Peyer's patch (tissue), 4 donors: ENCODE measurements at regions not wholly inside any gene's neighbourhood (a gene's known extent, or its start where the extent isn't known, plus 50 kb on each side); places are given as distances from the start of the nearest gene placed in this dataset.
"Not testable (repeated sequence)": the region's sequence is repeated elsewhere in the genome, so short reads cannot be mapped to it uniquely, and the experiment has no call there.

ENCODE experiments used
- DNase-seq, 3 donors: peaks; one replicate each; pipeline ENCODE4 v3.0.0-alpha.2; 2017 to 2019
- H3K27ac ChIP-seq, 4 donors: fragments of 200-600 bp; sonication (generic); one replicate each; pipeline ENCODE4 v1.5.1; 2016 to 2019
- H3K27me3 ChIP-seq, 2 donors: fragments of 200-600 bp; sonication (generic); one replicate each; pipeline ENCODE4 v1.5.1; 2019
- H3K36me3 ChIP-seq, 3 donors: fragments of 200-600 bp; sonication (generic); one replicate each; pipeline ENCODE4 v1.5.1; 2016 to 2019
- H3K4me1 ChIP-seq, 4 donors: fragments of 200-600 bp; sonication (generic); one replicate each; pipeline ENCODE4 v1.5.1; 2016 to 2019
- H3K4me3 ChIP-seq, 4 donors: fragments of 200-600 bp; sonication (generic); 1 replicate in 3 of 4; 2 replicates in 1 of 4; pipeline ENCODE4 v1.5.1; 2016 to 2019; ENCODE audit warnings: mild to moderate bottlenecking in 1 of 4
- H3K9me3 ChIP-seq, 4 donors: fragments of 200-600 bp; sonication (generic); one replicate each; pipeline ENCODE4 v1.5.1; 2016 to 2019; ENCODE audit warnings: mild to moderate bottlenecking in 1 of 4
- POLR2A ChIP-seq, 2 donors: fragments of 450-650 bp; IDR thresholded peaks; one replicate each; pipeline ENCODE4 v1.5.1; 2017; ENCODE audit warnings: antibody characterized with exemption in 2 of 2, mild to moderate bottlenecking in 2 of 2, moderate library complexity in 2 of 2
- TF ChIP-seq, protein P1 (sequence below), 6 experiments: fragments of 450-650 bp in 4 of 6; fragments of 200-600 bp in 2 of 6; sonication (generic) in 1 of 6; IDR thresholded peaks; one replicate each; pipeline ENCODE4 v1.5.1; 2017 to 2019; ENCODE audit warnings: antibody characterized with exemption in 6 of 6, mild to moderate bottlenecking in 3 of 6, moderate library complexity in 1 of 6

- Histone ChIP-seq H3K27ac (no peak overlapping the region), H3K4me3 (no peak overlapping the region), H3K27me3 (no peaks in the 10 kb centered on the region), H3K9me3 (no peaks in the 10 kb centered on the region), H3K36me3 (no peaks in the 10 kb centered on the region), H3K4me1 (no peaks in the 10 kb centered on the region)
- peak in 2 of 3 donors; percentile 51 to 76 for DNase-seq
- TF ChIP-seq POLR2A (IDR thresholded peaks at IDR 0.05): no peak
- TF ChIP-seq, protein P1, sequence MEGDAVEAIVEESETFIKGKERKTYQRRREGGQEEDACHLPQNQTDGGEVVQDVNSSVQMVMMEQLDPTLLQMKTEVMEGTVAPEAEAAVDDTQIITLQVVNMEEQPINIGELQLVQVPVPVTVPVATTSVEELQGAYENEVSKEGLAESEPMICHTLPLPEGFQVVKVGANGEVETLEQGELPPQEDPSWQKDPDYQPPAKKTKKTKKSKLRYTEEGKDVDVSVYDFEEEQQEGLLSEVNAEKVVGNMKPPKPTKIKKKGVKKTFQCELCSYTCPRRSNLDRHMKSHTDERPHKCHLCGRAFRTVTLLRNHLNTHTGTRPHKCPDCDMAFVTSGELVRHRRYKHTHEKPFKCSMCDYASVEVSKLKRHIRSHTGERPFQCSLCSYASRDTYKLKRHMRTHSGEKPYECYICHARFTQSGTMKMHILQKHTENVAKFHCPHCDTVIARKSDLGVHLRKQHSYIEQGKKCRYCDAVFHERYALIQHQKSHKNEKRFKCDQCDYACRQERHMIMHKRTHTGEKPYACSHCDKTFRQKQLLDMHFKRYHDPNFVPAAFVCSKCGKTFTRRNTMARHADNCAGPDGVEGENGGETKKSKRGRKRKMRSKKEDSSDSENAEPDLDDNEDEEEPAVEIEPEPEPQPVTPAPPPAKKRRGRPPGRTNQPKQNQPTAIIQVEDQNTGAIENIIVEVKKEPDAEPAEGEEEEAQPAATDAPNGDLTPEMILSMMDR (IDR thresholded peaks at IDR 0.05): peak in 5 of 6 experiments; percentile 25 to 73 (median 70)
Observed at GRCh38 chrX:155819966-155820491, 61.1 kb upstream of the VAMP7 start.

DNA sequence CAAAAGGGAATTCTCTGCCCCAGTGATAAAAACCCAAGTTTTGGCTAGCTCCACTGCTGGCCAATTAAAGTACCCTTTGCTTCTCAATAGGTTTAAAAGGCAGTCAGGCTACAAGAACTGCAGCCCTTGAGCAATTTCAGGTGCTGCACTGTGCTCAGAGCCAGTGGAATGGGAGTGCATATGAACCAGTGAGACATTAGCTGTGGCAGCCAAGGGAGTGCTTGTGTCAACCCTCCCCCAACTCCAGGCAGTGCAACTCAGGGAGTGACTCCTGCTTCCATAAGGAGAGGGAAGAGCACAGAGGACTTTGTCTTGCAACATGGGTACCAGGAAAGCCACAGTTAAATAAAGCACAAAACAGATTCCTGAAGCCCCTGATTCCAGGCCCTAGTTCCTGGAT is 61.6 kb upstream of the VAMP7 start:
- Histone ChIP-seq H3K36me3 (no peaks in the 10 kb centered on the region), H3K4me3 (no peak overlapping the region), H3K27ac (no peak overlapping the region), H3K4me1 (no peaks in the 10 kb centered on the region), H3K9me3 (no peaks in the 10 kb centered on the region), H3K27me3 (no peaks in the 10 kb centered on the region)
- no peak for TF ChIP-seq POLR2A (IDR thresholded peaks at IDR 0.05)
- TF ChIP-seq, protein P1 (IDR thresholded peaks at IDR 0.05): no peak
- no peak for DNase-seq

DNA sequence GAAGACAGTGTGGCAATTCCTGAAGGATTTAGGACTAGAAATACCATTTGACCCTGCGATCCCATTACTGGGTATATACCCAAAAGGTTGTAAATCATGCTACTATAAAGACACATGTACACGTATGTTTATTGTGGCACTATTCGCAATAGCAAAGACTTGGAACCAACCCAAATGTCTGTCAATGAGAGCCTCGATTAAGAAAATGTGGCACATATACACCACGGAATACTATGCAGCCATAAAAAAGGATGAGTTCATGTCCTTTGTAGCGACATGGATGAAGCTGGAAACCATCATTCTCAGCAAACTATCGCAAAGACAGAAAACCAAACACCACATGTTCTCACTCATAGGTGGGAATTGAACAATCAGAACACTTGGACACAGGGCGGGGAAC is 66.8 kb upstream of the VAMP7 start:
- not testable (repeated sequence) for H3K4me1 ChIP-seq, H3K9me3 ChIP-seq, H3K27ac ChIP-seq, DNase-seq, H3K36me3 ChIP-seq, H3K4me3 ChIP-seq, H3K27me3 ChIP-seq

DNA sequence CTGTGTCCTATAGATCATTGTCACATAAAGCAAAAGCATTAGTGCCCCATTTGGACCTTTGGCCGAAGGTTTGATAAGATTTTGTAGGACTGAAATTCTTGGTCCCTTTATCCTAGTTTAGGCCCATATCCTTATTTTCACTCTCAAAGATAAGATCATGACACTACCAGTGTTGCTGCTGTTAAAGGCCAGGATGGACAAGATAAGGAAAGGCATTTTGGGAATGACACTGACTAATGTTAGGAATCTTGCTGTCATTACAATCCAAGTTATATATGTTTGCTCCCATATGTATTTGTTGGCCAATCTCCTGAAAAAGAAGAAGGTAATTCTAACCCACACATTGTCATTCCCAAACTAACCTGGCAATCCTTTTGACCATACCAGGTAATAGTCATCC is 101.3 kb upstream of the VAMP7 start:
- Histone ChIP-seq H3K4me3 (no peak overlapping the region), H3K27ac (no peak overlapping the region), H3K4me1 (no peaks in the 10 kb centered on the region), H3K27me3 (no peaks in the 10 kb centered on the region), H3K9me3 (no peaks in the 10 kb centered on the region), H3K36me3 (no peaks in the 10 kb centered on the region)
- no peak for DNase-seq
- TF ChIP-seq, protein P1 (IDR thresholded peaks at IDR 0.05): no peak
- TF ChIP-seq POLR2A (IDR thresholded peaks at IDR 0.05): no peak

DNA sequence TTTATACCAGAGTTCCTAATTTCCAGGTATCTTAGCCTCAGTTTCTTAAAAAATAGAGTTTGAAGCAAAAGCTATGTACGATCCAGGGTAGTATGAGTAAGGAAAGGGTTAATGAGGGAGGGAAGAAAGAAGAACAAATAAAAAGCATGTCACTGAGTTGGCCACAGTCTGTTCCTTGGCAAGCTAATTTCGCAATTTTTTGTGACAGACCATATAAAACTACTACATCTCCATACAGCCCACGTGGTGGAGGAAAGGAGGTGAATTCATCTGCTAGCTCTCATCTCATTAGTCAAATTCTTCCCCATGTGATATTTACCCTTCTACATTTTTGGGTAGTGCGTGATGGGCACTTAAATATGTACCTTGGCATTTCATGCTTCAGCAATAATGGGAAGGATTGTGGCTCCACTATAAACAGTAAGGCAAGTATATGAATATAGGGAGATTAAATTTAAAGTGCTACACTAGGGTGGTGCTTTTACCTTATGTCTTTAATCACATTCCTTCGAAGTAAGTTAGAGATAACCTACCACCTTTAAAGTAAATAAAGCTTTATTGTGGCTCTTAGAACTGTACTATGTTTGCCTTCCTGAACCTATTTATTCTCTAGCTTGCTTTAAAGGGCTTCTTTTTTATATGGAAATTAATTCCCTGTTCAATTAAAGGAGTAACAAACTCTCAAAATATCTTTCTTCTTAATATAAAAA is 102.1 kb upstream of the VAMP7 start:
- TF ChIP-seq, protein P1 (IDR thresholded peaks at IDR 0.05): no peak
- no peak for TF ChIP-seq POLR2A (IDR thresholded peaks at IDR 0.05)
- no peak overlapping the region for H3K4me3 ChIP-seq
- H3K9me3 ChIP-seq: no peaks in the 10 kb centered on the region
- H3K4me1 ChIP-seq: no peaks in the 10 kb centered on the region
- H3K36me3 ChIP-seq: no peaks in the 10 kb centered on the region
- no peak for DNase-seq
- H3K27me3 ChIP-seq: no peaks in the 10 kb centered on the region
- H3K27ac ChIP-seq: no peak overlapping the region

GRCh38 chrX:155774387-155774786 is 106.8 kb upstream of the VAMP7 start:
- Histone ChIP-seq H3K27me3 (no peaks in the 10 kb centered on the region), H3K4me3 (no peak overlapping the region), H3K9me3 (no peaks in the 10 kb centered on the region), H3K36me3 (no peaks in the 10 kb centered on the region), H3K4me1 (no peaks in the 10 kb centered on the region), H3K27ac (no peak overlapping the region)
- TF ChIP-seq POLR2A (IDR thresholded peaks at IDR 0.05): no peak
- TF ChIP-seq, protein P1 (IDR thresholded peaks at IDR 0.05): no peak
- DNase-seq: no peak
